ENCODE measurements at regions not wholly inside any gene's neighbourhood (a gene's known extent, or its start where the extent isn't known, plus 50 kb on each side); places are given as distances from the start of the nearest gene placed in this dataset.
"Not testable (repeated sequence)": the region's sequence is repeated elsewhere in the genome, so short reads cannot be mapped to it uniquely, and the experiment has no call there.

DNA sequence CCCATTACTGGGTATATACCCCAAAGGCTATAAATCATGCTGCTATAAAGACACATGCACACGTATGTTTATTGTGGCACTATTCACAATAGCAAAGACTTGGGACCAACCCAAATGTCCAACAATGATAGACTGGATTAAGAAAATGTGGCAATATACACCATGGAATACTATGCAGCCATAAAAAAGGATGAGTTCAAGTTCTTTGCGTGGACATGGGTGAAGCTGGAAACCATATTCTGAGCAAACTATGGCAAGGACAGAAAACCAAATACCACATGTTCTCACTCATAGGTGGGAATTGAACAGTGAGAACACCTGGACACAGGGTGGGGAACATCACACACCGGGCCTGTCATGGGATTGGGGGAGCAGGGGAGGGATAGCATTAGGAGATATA, 54.4 kb upstream of the MUCL1 start:
- H3K27me3 Mint-ChIP-seq: peaks cover 0 to 21% of the 10 kb centered on the region in 2 donors
- not testable (repeated sequence) for H3K9me3 Mint-ChIP-seq; ATAC-seq (replicated peaks); H3K4me1 Mint-ChIP-seq (ENCODE audit: low read depth in 2 of 2); DNase-seq; H3K27ac Mint-ChIP-seq; H3K36me3 Mint-ChIP-seq (ENCODE audit: insufficient read depth); H3K4me3 Mint-ChIP-seq

- ATAC-seq (replicated peaks) (no peak), DNase-seq (no peak)
- Mint-ChIP-seq H3K27ac (no peak overlapping the region), H3K36me3 (ENCODE audit: insufficient read depth) (no peaks in the 10 kb centered on the region), H3K4me1 (ENCODE audit: low read depth in 2 of 2) (no peaks in the 10 kb centered on the region), H3K4me3 (no peak overlapping the region), H3K9me3 (no peaks in the 10 kb centered on the region), H3K27me3 (peaks cover 0 to 21% of the 10 kb centered on the region in 2 donors)
Observed at GRCh38 chr12:54798651-54799050, 55.7 kb upstream of the MUCL1 start.

DNA sequence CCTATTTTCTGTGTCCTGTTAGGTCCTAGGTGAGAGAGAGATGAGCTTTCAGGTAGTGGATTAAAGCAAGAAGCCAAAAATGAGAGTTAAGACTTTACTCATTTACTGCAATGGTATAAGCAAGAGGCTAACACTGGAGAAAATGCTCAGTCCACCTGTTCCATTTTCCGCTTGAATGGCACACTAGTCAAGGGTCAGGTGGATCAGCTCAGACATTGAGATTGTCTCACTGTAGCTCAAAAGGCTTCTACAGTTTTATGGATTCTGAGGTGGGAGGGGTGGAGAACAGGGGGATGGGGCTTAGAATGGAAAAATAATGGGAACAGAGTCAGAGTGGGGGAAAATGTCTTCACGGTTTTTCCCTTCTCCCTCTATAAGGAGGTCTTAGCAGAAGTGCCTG, 57.3 kb upstream of the MUCL1 start:
- Mint-ChIP-seq H3K9me3 (no peaks in the 10 kb centered on the region), H3K27ac (no peak overlapping the region), H3K4me3 (no peak overlapping the region), H3K4me1 (ENCODE audit: low read depth in 2 of 2) (no peaks in the 10 kb centered on the region), H3K36me3 (ENCODE audit: insufficient read depth) (no peaks in the 10 kb centered on the region), H3K27me3 (peaks cover 0 to 21% of the 10 kb centered on the region in 2 donors)
- DNase-seq (no peak), ATAC-seq (replicated peaks) (no peak)

- H3K27ac Mint-ChIP-seq: no peak overlapping the region
Observed at GRCh38 chr12:54795644-54796043, 58.7 kb upstream of the MUCL1 start.

GRCh38 chr12:54786081-54786480, 68.2 kb upstream of the MUCL1 start:
- Mint-ChIP-seq H3K4me3 (no peak overlapping the region), H3K27ac (no peak overlapping the region), H3K9me3 (peaks cover 8 to 22% of the 10 kb centered on the region in 2 donors), H3K36me3 (ENCODE audit: insufficient read depth) (no peaks in the 10 kb centered on the region), H3K27me3 (peaks cover 14 to 22% of the 10 kb centered on the region in 2 donors), H3K4me1 (ENCODE audit: low read depth in 2 of 2) (no peaks in the 10 kb centered on the region)
- ATAC-seq (replicated peaks) (no peak), DNase-seq (no peak)

More at GRCh38 chr12:54795644-54796043, 58.7 kb upstream of the MUCL1 start:
- H3K36me3 Mint-ChIP-seq (ENCODE audit: insufficient read depth): no peaks in the 10 kb centered on the region
- H3K27me3 Mint-ChIP-seq: peaks cover 0 to 15% of the 10 kb centered on the region in 2 donors
- DNase-seq: no peak
- no peak overlapping the region for H3K4me3 Mint-ChIP-seq
- H3K4me1 Mint-ChIP-seq (ENCODE audit: low read depth in 2 of 2): no peaks in the 10 kb centered on the region
- ATAC-seq (replicated peaks): no peak
- no peaks in the 10 kb centered on the region for H3K9me3 Mint-ChIP-seq

- DNase-seq: no peak
Observed at GRCh38 chr12:54784115-54784514, 70.2 kb upstream of the MUCL1 start.

GRCh38 chr12:54777031-54777430, 77.3 kb upstream of the MUCL1 start:
- H3K27ac Mint-ChIP-seq; DNase-seq; H3K4me3 Mint-ChIP-seq; ATAC-seq (replicated peaks); H3K9me3 Mint-ChIP-seq; H3K36me3 Mint-ChIP-seq (ENCODE audit: insufficient read depth); H3K4me1 Mint-ChIP-seq (ENCODE audit: low read depth in 2 of 2): not testable (repeated sequence)
- H3K27me3 Mint-ChIP-seq: peaks cover 59 to 63% of the 10 kb centered on the region in 2 donors

More at GRCh38 chr12:54784115-54784514, 70.2 kb upstream of the MUCL1 start:
- Mint-ChIP-seq H3K4me3 (no peak overlapping the region), H3K36me3 (ENCODE audit: insufficient read depth) (no peaks in the 10 kb centered on the region), H3K4me1 (ENCODE audit: low read depth in 2 of 2) (no peaks in the 10 kb centered on the region), H3K27ac (no peak overlapping the region), H3K27me3 (peaks cover 24 to 34% of the 10 kb centered on the region in 2 donors), H3K9me3 (peaks cover 8 to 22% of the 10 kb centered on the region in 2 donors)
- ATAC-seq (replicated peaks): no peak

- no peak overlapping the region for H3K4me3 Mint-ChIP-seq
- H3K27me3 Mint-ChIP-seq: peaks cover 52 to 53% of the 10 kb centered on the region in 2 donors
- no peaks in the 10 kb centered on the region for H3K9me3 Mint-ChIP-seq
- H3K36me3 Mint-ChIP-seq (ENCODE audit: insufficient read depth): no peaks in the 10 kb centered on the region
- no peaks in the 10 kb centered on the region for H3K4me1 Mint-ChIP-seq (ENCODE audit: low read depth in 2 of 2)
- no peak for ATAC-seq (replicated peaks)
- no peak overlapping the region for H3K27ac Mint-ChIP-seq
- DNase-seq: no peak
Observed at GRCh38 chr12:54773593-54773992, 80.7 kb upstream of the MUCL1 start.

DNA sequence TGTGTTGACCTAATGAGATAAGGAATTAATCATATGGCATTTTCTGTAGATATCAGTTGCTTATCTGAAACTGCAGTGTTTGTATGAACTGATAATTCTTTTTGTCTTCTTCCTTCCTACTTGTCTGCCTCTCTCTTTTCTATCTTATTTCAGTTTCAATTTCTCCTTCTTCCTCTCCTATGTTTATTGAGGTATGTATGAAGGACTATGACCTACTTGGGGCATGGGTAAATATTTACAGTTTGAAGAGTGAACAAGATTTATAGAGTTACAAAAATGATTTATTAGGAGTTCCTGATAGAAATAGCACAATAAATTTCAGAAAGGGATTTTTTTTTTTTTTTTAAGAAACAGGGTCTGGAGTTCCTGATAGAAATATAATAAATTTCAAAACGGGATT, 88.7 kb upstream of the MUCL1 start:
- Mint-ChIP-seq H3K27me3 (no peaks in the 10 kb centered on the region), H3K27ac (peak overlapping the region in 1 of 2 donors; percentile 19), H3K4me3 (no peak overlapping the region), H3K9me3 (no peaks in the 10 kb centered on the region), H3K36me3 (ENCODE audit: insufficient read depth) (no peaks in the 10 kb centered on the region), H3K4me1 (ENCODE audit: low read depth in 2 of 2) (no peaks in the 10 kb centered on the region)
- ATAC-seq (replicated peaks) (no peak), DNase-seq (no peak)

GRCh38 chr12:54762390-54762789, 91.9 kb upstream of the MUCL1 start:
- Mint-ChIP-seq H3K9me3 (peaks cover 0 to 3% of the 10 kb centered on the region in 2 donors), H3K36me3 (ENCODE audit: insufficient read depth) (no peaks in the 10 kb centered on the region), H3K27ac (no peak overlapping the region), H3K4me1 (ENCODE audit: low read depth in 2 of 2) (no peaks in the 10 kb centered on the region), H3K27me3 (peaks cover 0 to 14% of the 10 kb centered on the region in 2 donors), H3K4me3 (no peak overlapping the region)
- no peak for DNase-seq
- no peak for ATAC-seq (replicated peaks)

- Mint-ChIP-seq H3K9me3 (peaks cover 0 to 3% of the 10 kb centered on the region in 2 donors), H3K4me1 (ENCODE audit: low read depth in 2 of 2) (no peaks in the 10 kb centered on the region), H3K4me3 (no peak overlapping the region), H3K27ac (no peak overlapping the region), H3K27me3 (peaks cover 0 to 14% of the 10 kb centered on the region in 2 donors), H3K36me3 (ENCODE audit: insufficient read depth) (no peaks in the 10 kb centered on the region)
- ATAC-seq (replicated peaks): no peak
- DNase-seq: no peak
Observed at GRCh38 chr12:54759751-54760150, 94.6 kb upstream of the MUCL1 start.

GRCh38 chr12:54751493-54751892, 102.8 kb upstream of the MUCL1 start:
- Mint-ChIP-seq H3K36me3 (ENCODE audit: insufficient read depth) (no peaks in the 10 kb centered on the region), H3K27ac (no peak overlapping the region), H3K9me3 (no peaks in the 10 kb centered on the region)

DNA sequence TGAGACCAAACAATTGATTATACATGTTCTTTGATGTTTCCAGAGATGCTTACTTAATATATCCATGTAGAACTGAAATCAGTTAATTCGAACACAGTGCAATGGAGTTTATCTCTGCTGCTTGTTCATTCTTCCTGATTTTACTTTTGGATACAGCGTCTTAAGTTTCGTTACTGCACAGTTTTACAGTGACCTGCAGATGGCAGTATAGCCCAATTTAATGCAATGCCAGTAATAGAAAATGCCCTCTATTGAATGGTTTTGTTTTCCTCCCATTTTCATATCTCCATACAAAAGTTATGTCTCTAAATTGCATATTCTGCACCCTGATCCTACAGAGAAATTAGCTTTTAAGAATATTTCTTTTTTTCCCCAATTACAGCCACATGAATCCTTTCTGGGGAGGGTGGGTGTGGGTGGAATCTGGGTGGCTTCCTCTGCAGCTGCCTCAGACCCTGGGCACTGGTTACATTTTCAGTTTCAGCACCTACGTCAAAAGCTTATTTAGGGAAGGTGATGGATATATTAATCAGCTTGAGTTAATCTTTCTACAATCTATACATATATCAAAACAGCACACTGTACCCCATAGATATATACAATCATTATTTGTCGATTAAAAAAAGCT, 101.1 kb upstream of the DCD start:
- Mint-ChIP-seq H3K4me1 (ENCODE audit: low read depth in 2 of 2) (peaks cover 11% of the 10 kb centered on the region in 2 donors), H3K27me3 (peaks cover 0 to 6% of the 10 kb centered on the region in 2 donors), H3K4me3 (peak overlapping the region in 1 of 2 donors; percentile 43), H3K36me3 (ENCODE audit: insufficient read depth) (no peaks in the 10 kb centered on the region), H3K9me3 (no peaks in the 10 kb centered on the region), H3K27ac (no peak overlapping the region)
- ATAC-seq (replicated peaks) (peak; percentile 78), DNase-seq (peak; percentile 36 to 43 (median 40))

More at GRCh38 chr12:54751493-54751892, 102.8 kb upstream of the MUCL1 start:
- ATAC-seq (replicated peaks) (no peak), DNase-seq (no peak)
- peaks cover 0 to 6% of the 10 kb centered on the region in 2 donors for H3K27me3 Mint-ChIP-seq
- H3K4me3 Mint-ChIP-seq: no peak overlapping the region
- peaks cover 10% of the 10 kb centered on the region in 2 donors for H3K4me1 Mint-ChIP-seq (ENCODE audit: low read depth in 2 of 2)

DNA sequence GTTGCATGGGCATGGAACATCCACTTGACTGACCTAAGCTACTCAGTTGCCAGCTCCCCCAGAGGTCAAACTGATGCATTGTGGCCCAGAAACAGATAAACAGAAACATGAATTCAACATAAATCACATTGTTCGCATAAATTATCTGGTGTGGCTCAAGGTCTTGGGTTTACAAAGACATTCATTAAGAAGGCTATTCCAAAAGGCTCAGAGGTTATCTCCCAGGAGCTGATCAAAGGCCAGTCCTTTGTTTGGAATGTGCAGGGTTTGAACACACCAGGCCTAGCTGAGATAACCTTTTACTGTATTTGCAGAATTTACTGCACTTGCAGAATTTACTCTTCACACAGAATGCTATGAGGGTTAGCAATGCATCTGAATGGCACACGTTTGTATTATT, 96.4 kb upstream of the DCD start:
- no peak for ATAC-seq (replicated peaks)
- H3K36me3 Mint-ChIP-seq (ENCODE audit: insufficient read depth): peaks cover 4% of the 10 kb centered on the region
- peaks cover 0 to 6% of the 10 kb centered on the region in 2 donors for H3K27me3 Mint-ChIP-seq
- H3K4me1 Mint-ChIP-seq (ENCODE audit: low read depth in 2 of 2): peaks cover 32 to 41% of the 10 kb centered on the region in 2 donors
- H3K9me3 Mint-ChIP-seq: peaks cover 0 to 7% of the 10 kb centered on the region in 2 donors
- peak overlapping the region; percentile 14 to 89 for H3K27ac Mint-ChIP-seq
- DNase-seq: no peak
- no peak overlapping the region for H3K4me3 Mint-ChIP-seq

All from effector memory CD8-positive, alpha-beta T cell (primary cell).